AG08396 (cell line): ENCODE measurements at regions not wholly inside any gene's neighbourhood (a gene's known extent, or its start where the extent isn't known, plus 50 kb on each side); places are given as distances from the start of the nearest gene placed in this dataset.
"Not testable (repeated sequence)": the region's sequence is repeated elsewhere in the genome, so short reads cannot be mapped to it uniquely, and the experiment has no call there.

Experiments
- DNase-seq: peaks from one replicate; pipeline ENCODE4 v3.0.0; 2012; ENCODE audit warnings: low spot score, mixed read lengths

DNA sequence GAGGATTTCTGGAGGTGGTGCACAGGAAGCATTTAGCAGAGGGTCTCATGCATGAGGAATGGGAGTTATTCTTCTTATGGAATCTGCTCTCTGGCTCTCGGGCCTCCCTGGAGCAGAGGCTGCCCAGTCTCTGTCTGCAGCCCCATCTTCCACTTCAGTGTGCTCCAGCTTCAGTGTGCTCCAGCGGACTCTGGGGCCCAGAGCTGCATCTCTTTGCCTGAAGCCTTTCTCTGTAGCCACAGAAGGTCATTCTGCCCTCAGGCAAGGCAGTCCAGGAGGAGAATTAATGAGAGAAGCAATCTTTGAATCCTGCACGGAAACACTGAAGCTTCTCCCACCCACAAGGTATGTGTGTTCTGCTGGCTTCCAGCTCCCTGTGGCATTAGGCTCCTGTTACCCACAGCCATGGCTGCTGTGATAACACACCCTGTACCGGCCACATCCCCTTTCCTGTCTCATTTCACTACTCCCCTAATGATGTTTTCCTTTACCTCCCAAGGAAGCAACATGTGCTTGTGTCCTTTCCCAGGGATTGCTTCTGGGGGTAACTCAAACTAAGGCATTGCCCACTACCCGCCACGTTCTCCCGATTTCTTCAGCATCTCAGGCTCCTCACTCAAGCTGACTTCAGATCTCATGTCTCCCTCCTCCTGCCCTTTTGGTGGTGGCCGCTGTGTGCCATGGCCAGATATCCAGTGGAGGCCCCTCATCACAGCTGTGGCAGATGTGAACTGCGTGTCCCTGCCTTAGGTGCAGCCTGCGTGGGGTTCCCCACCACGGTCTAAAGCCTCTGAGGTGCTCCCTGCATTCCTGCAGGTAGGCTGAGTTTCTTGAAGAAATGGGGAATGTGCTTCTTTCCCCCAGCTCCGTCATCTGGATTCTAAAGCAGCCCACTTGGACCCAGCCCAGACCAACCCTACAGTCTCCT, 181.2 kb upstream of the GALNT2 start:
- no peak for DNase-seq

DNA sequence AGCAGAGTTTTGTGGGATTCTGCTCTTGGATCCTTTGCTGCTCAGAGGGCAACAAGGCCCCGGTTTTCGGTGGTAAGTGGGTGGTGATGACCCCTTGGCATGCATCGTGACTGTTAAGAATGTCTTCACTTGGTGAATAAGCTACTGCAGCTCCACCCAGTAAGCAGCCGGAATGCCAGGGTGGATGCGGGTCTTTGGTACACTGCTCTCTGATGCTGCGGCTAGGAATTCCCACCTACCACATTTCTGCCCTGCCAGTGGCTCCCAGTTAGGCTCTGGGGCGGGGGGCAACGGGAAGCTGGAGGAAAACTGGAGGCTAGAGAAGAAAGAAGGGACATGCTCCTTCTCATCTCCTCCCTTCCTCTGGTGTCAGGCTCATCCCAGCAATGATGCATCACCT, 180.4 kb upstream of the GALNT2 start:
- no peak for DNase-seq

GRCh38 chr1:229887043-229887822, 179.8 kb upstream of the GALNT2 start:
- DNase-seq, result no peak

DNA sequence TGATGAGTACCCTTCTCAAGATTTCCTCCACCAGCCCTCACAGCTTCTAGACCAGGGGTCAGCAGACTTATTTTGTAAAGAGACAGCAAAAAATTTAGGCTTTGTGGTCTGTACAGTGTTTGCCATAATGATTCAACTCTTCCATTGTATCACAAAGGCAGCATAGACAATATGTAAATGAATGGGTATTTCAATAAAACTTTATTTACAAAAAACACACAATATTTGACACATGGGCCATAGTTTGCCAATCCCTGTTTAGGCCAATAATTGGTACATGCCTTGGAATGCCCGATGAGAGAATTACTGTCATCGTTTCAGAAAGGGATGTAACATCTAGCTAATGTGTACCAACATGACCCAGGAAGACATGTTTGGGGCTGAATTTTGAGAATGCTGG, 178.9 kb upstream of the GALNT2 start:
- no peak for DNase-seq

DNA sequence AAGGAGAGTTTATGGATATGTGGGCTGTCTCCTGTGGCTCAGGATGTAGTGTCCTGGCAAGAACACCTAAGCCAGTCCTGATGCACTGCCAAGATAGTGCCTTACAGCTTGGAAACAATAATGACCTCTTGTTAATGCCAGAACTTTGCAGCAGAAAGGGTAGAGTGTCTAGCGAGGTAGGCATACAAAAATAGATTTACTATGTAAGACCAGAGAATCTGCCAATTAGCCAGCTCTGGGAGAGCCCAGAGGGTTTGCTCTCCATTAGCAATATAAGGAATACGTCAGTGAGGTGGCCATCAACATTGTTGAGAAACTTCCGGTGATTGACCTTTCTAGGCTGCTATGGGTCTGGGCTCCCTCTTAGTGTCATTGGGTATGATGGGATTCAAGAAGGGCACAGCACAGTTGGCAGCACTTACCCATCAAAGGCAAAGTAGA, 178.5 kb upstream of the GALNT2 start:
- DNase-seq, result no peak

- DNase-seq, result no peak
These were observed 178.0 kb upstream of the GALNT2 start for GRCh38 chr1:229889031-229889517.

- no peak for DNase-seq
These were observed 175.8 kb upstream of the GALNT2 start for GRCh38 chr1:229891227-229891626.

DNA sequence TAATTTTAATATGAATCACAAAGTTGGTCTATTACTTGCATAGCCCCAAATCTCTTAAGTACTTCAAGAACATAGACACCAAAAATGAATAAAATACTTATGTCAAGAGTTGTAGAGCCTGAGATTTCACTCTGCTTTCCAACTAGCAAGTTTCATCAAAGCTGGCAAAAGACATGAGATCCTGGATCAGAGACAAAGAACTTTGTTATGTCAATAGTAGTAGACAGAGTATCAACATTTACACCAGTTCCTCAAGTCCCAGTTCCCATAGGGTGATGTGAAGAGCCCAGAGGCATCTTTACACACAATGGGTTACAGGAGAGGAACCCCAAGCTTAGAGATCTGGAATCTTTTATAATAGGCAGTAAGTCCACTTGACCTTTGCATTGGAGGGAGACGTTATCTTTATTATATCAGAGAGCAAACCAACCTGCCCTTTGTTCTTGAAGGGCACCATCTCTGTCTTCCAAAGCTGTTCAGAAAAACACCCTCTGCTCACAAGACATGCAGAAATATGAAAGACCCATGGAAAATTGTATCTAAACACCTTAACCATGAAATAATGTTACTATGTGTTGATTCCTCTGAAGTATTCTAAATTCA, 174.4 kb upstream of the GALNT2 start:
- DNase-seq, result no peak

GRCh38 chr1:229893762-229894444, 173.1 kb upstream of the GALNT2 start:
- no peak for DNase-seq

DNA sequence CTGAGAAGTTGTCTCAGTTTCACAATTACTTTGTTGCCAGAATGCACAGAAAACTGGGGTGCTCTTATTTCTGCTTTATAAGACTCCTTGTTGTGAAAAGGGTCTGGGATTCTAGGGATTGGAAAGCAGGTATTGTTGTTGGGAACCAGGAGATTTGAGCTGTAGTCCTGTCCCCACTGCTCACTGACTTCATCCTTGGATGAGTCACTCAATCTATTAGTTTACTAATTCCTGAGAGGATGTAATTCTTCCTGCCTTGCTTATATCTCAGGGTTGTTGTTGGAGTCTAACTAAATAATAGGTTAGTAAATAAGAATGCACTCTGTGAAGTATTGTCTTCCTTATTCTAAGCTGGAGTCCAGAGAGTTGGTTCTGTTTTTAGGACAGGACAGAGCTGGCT, 172.5 kb upstream of the GALNT2 start:
- no peak for DNase-seq

DNA sequence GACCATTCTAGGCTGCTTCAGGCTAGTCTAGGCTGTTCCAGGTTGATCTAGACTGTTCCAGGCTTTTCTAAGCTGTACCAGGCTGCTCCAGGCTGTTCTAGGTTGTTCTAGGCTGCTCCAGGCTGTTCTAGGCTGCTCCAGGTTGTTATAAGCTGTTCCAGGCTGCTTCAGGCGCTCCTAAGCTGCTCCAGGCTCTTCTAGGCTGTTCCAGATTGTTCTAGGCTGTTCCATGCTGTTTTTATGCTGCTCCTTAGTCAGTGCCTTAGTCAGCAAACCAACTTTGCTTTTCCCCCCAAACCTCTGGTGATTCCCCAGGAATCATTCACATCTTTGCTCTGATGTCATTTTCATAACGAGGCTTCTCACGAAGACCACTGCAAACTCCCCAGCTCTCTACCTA, 171.4 kb upstream of the GALNT2 start:
- DNase-seq, result no peak

- DNase-seq, result no peak
These were observed 170.7 kb upstream of the GALNT2 start for GRCh38 chr1:229896306-229896705.

DNA sequence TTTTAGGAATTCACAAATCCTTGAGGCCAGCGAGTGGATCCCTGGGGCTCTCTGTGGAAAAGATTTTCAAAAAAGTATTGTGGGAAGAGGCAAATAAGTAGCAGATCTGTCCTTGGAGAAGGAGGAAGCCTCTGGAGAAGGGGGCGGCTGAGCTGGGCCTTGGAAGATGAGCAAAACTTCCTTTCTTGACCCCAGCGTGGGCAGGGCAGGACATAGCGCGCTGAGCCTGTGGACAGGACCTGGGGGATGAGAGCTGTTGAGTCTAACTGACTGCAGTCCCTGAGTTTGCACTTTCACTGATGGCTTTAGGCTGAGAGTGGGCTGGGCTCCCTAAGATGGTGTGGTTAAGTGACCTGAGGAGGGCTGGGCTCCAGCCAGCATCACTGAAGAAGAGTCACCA, 170.2 kb upstream of the GALNT2 start:
- no peak for DNase-seq

GRCh38 chr1:229897501-229897900, 169.5 kb upstream of the GALNT2 start:
- no peak for DNase-seq

- DNase-seq, result no peak
These were observed 166.8 kb upstream of the GALNT2 start for GRCh38 chr1:229900220-229900619.

- DNase-seq, result no peak
These were observed 161.9 kb upstream of the GALNT2 start for GRCh38 chr1:229905031-229905545.

DNA sequence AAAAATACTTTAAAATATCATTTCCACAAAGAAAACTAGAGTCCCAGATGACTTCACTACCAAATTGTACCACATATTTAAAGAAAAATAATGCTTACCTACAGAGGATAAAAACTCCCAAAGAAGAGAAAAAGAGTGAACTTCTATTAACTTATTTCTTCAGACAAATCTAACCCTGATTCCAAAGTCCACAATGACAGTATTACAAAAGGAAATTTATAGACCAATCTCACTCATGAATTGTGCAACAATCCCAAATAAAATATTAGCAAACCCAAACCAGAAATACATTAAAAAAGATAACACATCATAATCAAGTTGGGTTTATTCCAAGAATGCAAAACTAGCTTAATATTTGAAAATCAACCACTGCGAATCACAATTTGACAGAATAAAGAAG, 161.4 kb upstream of the GALNT2 start:
- no peak for DNase-seq

GRCh38 chr1:229907884-229908638, 159.0 kb upstream of the GALNT2 start:
- DNase-seq, result no peak

GRCh38 chr1:229908689-229909088, 158.3 kb upstream of the GALNT2 start:
- no peak for DNase-seq

DNA sequence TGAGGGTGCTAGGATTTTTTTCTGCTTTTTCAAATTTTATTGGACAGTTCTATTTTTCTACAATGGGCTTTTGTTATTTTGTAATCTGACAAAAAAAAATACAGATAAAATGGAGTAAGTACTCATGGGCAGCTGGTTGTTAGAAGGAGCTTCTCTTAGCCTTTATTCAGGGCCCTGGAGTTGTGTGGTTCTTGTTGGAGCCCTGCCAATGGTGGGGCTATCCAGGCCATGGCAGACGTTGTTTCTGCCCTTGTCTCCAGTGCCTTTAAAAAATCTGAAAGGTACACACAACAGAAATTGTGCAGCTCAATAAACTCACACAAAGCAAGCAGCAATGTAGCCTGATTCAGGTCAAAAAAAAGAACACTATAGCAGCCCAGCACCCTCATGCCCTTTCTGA, 153.5 kb upstream of the GALNT2 start:
- no peak for DNase-seq

- not testable (repeated sequence) for DNase-seq
These were observed 147.6 kb upstream of the GALNT2 start for GRCh38 chr1:229919488-229919887.
